PC-9 (cell line): ENCODE measurements at regions not wholly inside any gene's neighbourhood (a gene's known extent, or its start where the extent isn't known, plus 50 kb on each side); places are given as distances from the start of the nearest gene placed in this dataset.

ENCODE experiments used
- EZH2 ChIP-seq: fragments of 200-600 bp; sonication (generic); IDR thresholded peaks from 2 replicates; pipeline ENCODE4 v1.8.0; 2017; ENCODE audit warnings: antibody characterized with exemption, low read depth
- TF ChIP-seq, protein P1 (sequence below): fragments of 200-600 bp; sonication (generic); conservative IDR thresholded peaks from 2 replicates; pipeline ENCODE4 v1.6.1; 2017; ENCODE audit warnings: mixed run types, antibody characterized with exemption, mild to moderate bottlenecking, moderate library complexity

DNA sequence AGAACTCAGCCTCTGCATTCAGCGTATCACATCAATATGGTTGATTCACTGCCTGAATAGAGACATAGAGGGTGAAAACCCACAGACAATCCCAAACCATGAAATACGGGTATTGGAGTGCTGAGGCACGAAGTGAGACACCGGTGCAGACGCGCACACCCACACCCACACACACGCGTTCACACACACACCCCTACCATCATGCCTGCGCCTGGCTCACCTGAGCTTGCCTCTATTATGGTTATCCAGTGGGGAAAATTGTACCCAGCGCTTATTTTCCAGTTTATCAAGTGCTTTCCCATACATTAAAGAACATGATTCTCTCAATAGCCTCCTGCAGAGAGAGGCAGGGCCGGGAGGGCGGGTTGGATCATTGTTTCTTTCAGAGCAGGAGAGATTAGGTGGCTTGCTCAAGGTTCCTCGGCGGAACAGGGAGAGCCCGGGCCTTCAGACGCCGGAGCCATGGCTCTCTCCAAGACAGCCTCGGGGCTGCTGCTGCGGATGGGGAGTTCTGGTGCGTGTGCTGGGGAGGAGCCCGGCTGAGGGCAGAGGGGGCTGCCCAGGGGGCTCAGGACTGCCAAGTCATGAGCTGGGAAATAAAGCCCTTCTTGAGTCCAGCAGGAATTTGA is 78.9 kb upstream of the THY1 start:
- TF ChIP-seq, protein P1, sequence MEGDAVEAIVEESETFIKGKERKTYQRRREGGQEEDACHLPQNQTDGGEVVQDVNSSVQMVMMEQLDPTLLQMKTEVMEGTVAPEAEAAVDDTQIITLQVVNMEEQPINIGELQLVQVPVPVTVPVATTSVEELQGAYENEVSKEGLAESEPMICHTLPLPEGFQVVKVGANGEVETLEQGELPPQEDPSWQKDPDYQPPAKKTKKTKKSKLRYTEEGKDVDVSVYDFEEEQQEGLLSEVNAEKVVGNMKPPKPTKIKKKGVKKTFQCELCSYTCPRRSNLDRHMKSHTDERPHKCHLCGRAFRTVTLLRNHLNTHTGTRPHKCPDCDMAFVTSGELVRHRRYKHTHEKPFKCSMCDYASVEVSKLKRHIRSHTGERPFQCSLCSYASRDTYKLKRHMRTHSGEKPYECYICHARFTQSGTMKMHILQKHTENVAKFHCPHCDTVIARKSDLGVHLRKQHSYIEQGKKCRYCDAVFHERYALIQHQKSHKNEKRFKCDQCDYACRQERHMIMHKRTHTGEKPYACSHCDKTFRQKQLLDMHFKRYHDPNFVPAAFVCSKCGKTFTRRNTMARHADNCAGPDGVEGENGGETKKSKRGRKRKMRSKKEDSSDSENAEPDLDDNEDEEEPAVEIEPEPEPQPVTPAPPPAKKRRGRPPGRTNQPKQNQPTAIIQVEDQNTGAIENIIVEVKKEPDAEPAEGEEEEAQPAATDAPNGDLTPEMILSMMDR, result no peak
- no peak for TF ChIP-seq EZH2
